22Rv1 (cell line): ENCODE measurements at regions not wholly inside any gene's neighbourhood (a gene's known extent, or its start where the extent isn't known, plus 50 kb on each side); places are given as distances from the start of the nearest gene placed in this dataset.

Experiments
- CTCF ChIP-seq: fragments of 450-650 bp; IDR thresholded peaks from 2 replicates; pipeline ENCODE4 v1.5.1; 2017; ENCODE audit warnings: mild to moderate bottlenecking
- ZFX ChIP-seq: fragments of 450-650 bp; IDR thresholded peaks from 2 replicates; pipeline ENCODE4 v1.6.1; 2017; ENCODE audit warnings: antibody characterized with exemption, borderline replicate concordance

- TF ChIP-seq CTCF (no peak), ZFX (no peak)
Measured at GRCh38 chr1:38690790-38691449, 168.7 kb downstream of the RRAGC start.
